GM12865 (cell line): ENCODE measurements at regions not wholly inside any gene's neighbourhood (a gene's known extent, or its start where the extent isn't known, plus 50 kb on each side); places are given as distances from the start of the nearest gene placed in this dataset.
A peak's percentile ranks its signal among the peaks of the same experiment; 100 is the strongest.

Source experiments
- DNase-seq: peaks from one replicate; pipeline ENCODE4 v3.0.0; 2010; ENCODE audit warnings: low read depth
- H3K4me3 ChIP-seq: 2 replicates; pipeline ENCODE4 v1.5.1; 2011; ENCODE audit warnings: mild to moderate bottlenecking, low read depth, low read length, control low read depth
- CTCF ChIP-seq: IDR thresholded peaks from 2 replicates; pipeline ENCODE4 v1.5.1; 2011; ENCODE audit warnings: low read length, control low read depth, low read depth, inconsistent platforms; ENCODE audit not compliant: insufficient read depth; ENCODE audit errors: missing control alignments

GRCh38 chr6:149249370-149250357 lies 67.8 kb upstream of the TAB2 start:
- H3K4me3 ChIP-seq = no peak overlapping the region
- no peak for DNase-seq
- TF ChIP-seq CTCF = no peak

- no peak for DNase-seq
- no peak for TF ChIP-seq CTCF
- H3K4me3 ChIP-seq = no peak overlapping the region
Measured at GRCh38 chr6:149250951-149251350, 66.6 kb upstream of the TAB2 start.

GRCh38 chr6:149252622-149253021 lies 64.9 kb upstream of the TAB2 start:
- no peak for DNase-seq
- no peak overlapping the region for H3K4me3 ChIP-seq
- no peak for TF ChIP-seq CTCF

GRCh38 chr6:149254253-149254652 lies 63.3 kb upstream of the TAB2 start:
- DNase-seq = peak; percentile 32
- H3K4me3 ChIP-seq = no peak overlapping the region
- no peak for TF ChIP-seq CTCF

- no peak for DNase-seq
- H3K4me3 ChIP-seq = no peak overlapping the region
- no peak for TF ChIP-seq CTCF
Measured at GRCh38 chr6:149259753-149260152, 57.8 kb upstream of the TAB2 start.

GRCh38 chr6:149260214-149260874 lies 57.2 kb upstream of the TAB2 start:
- no peak overlapping the region for H3K4me3 ChIP-seq
- no peak for TF ChIP-seq CTCF
- no peak for DNase-seq
